ENCODE measurements at regions not wholly inside any gene's neighbourhood (a gene's known extent, or its start where the extent isn't known, plus 50 kb on each side); places are given as distances from the start of the nearest gene placed in this dataset.

DNA sequence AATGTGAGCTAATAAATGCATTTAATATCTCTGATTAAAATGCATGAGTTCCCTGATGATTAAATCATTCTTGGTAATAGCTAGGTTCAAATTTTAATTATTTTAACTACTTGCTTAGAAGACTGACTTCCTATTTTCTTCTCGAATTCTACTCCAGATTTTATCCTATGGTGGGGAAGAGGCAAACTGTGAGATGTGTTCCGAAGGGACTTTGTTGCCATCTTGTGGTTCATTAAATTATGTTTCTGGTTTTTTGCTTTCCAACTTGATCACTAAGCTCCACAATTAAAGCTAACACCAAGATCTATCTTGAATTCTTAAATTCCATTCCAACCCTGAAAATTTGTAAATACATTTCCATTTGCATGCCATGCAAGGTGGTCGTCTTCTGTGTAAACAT is 538.4 kb upstream of the PCDH20 start:
- Histone ChIP-seq H3K27me3 (no peaks in the 10 kb centered on the region), H3K9me3 (ENCODE audit: low read depth) (no peaks in the 10 kb centered on the region), H4K20me1 (ENCODE audit: insufficient read depth, poor library complexity, severe bottlenecking) (no peaks in the 10 kb centered on the region), H3K36me3 (replicated peaks; ENCODE audit: insufficient read depth, low read depth) (no peaks in the 10 kb centered on the region), H3K27ac (no peak overlapping the region), H3K9me2 (replicated peaks; ENCODE audit: insufficient read depth) (no peaks in the 10 kb centered on the region), H3K4me3 (no peak overlapping the region), H3K4me1 (ENCODE audit: insufficient read depth) (no peaks in the 10 kb centered on the region), H2AFZ (no peak overlapping the region), H3K79me2 (no peaks in the 10 kb centered on the region), H3K4me2 (no peak overlapping the region)
- 12% methylated on average over 3 of the region's 3 CpGs for WGBS (ENCODE audit: low lambda C conversion rate, missing lambda C conversion rate)
- DNase-seq (ENCODE audit: low spot score) = peak; percentile 19
- TF ChIP-seq, protein P1, sequence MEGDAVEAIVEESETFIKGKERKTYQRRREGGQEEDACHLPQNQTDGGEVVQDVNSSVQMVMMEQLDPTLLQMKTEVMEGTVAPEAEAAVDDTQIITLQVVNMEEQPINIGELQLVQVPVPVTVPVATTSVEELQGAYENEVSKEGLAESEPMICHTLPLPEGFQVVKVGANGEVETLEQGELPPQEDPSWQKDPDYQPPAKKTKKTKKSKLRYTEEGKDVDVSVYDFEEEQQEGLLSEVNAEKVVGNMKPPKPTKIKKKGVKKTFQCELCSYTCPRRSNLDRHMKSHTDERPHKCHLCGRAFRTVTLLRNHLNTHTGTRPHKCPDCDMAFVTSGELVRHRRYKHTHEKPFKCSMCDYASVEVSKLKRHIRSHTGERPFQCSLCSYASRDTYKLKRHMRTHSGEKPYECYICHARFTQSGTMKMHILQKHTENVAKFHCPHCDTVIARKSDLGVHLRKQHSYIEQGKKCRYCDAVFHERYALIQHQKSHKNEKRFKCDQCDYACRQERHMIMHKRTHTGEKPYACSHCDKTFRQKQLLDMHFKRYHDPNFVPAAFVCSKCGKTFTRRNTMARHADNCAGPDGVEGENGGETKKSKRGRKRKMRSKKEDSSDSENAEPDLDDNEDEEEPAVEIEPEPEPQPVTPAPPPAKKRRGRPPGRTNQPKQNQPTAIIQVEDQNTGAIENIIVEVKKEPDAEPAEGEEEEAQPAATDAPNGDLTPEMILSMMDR (IDR thresholded peaks at IDR 0.05; ENCODE audit: poor library complexity) = peak; percentile 58
- TF ChIP-seq EZH2phosphoT487 (IDR thresholded peaks at IDR 0.05; ENCODE audit: low read depth, severe bottlenecking, unreplicated experiment) = no peak
- no peak for TF ChIP-seq EZH2 (IDR thresholded peaks at IDR 0.05; ENCODE audit: borderline replicate concordance)

DNA sequence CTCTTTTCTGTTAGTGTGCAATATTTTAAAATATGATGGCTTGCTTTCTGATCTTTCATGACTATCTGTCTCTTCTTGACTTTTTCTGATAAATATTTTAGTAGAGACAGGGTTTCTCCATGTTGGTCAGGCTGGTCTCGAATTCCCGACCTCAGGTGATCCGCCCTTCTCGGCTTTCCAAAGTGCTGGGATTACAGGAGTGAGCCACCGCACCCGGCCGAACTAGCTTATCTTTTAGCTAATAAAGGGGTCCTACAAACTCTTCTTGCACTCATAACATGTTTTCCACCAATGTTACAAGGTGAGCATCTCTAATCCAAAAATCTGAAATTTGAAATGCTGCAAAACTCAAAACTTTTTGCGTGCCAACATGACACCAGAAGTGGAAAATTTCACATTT is 535.2 kb upstream of the PCDH20 start:
- Histone ChIP-seq H3K4me1 (ENCODE audit: insufficient read depth) (no peaks in the 10 kb centered on the region), H3K27me3 (no peaks in the 10 kb centered on the region), H3K9me2 (replicated peaks; ENCODE audit: insufficient read depth) (no peaks in the 10 kb centered on the region), H3K4me2 (no peak overlapping the region), H3K27ac (no peak overlapping the region), H3K36me3 (replicated peaks; ENCODE audit: insufficient read depth, low read depth) (no peaks in the 10 kb centered on the region), H3K4me3 (no peak overlapping the region), H3K79me2 (no peaks in the 10 kb centered on the region), H3K9me3 (ENCODE audit: low read depth) (no peaks in the 10 kb centered on the region), H4K20me1 (ENCODE audit: insufficient read depth, poor library complexity, severe bottlenecking) (no peaks in the 10 kb centered on the region), H2AFZ (no peak overlapping the region)
- TF ChIP-seq EZH2phosphoT487 (IDR thresholded peaks at IDR 0.05; ENCODE audit: low read depth, severe bottlenecking, unreplicated experiment) (no peak), EZH2 (IDR thresholded peaks at IDR 0.05; ENCODE audit: borderline replicate concordance) (no peak)
- TF ChIP-seq, protein P1 (IDR thresholded peaks at IDR 0.05; ENCODE audit: poor library complexity) = no peak
- DNase-seq (ENCODE audit: low spot score) = no peak
- 87% methylated on average over 8 of the region's 8 CpGs for WGBS (ENCODE audit: low lambda C conversion rate, missing lambda C conversion rate)

DNA sequence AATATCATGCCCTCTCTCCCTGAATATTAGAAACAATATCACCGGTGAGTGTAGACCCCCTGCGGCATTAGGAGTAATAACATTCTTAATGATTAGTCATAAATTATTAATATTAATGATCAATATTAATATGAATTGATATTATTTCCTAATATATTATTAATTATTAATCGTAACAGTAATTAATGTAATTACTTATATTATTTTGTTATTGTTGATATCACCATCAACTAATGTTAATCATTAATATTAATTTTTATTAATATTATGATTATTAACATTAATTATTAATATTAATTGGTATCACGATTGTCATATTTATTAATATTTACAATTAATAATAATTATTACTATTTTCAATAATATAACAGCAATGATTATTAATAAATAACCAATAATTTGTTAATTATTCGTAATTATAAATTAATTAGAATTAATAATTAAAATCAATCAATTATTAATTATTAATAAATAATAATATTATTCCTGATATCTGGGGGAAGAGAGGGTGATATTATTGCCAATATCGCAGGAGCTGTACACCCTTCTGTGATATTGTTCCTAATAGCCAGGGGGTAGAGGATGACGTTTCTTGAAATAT is 528.8 kb upstream of the PCDH20 start:
- Histone ChIP-seq H3K27me3 (no peaks in the 10 kb centered on the region), H3K9me2 (replicated peaks; ENCODE audit: insufficient read depth) (no peaks in the 10 kb centered on the region), H4K20me1 (ENCODE audit: insufficient read depth, poor library complexity, severe bottlenecking) (no peaks in the 10 kb centered on the region), H3K9me3 (ENCODE audit: low read depth) (no peaks in the 10 kb centered on the region), H3K79me2 (no peaks in the 10 kb centered on the region), H3K4me2 (no peak overlapping the region), H3K27ac (no peak overlapping the region), H3K4me3 (no peak overlapping the region), H3K4me1 (ENCODE audit: insufficient read depth) (no peaks in the 10 kb centered on the region), H3K36me3 (replicated peaks; ENCODE audit: insufficient read depth, low read depth) (no peaks in the 10 kb centered on the region), H2AFZ (no peak overlapping the region)
- WGBS (ENCODE audit: low lambda C conversion rate, missing lambda C conversion rate) = 75% methylated on average over 7 of the region's 7 CpGs
- no peak for DNase-seq (ENCODE audit: low spot score)
- no peak for TF ChIP-seq EZH2phosphoT487 (IDR thresholded peaks at IDR 0.05; ENCODE audit: low read depth, severe bottlenecking, unreplicated experiment)

DNA sequence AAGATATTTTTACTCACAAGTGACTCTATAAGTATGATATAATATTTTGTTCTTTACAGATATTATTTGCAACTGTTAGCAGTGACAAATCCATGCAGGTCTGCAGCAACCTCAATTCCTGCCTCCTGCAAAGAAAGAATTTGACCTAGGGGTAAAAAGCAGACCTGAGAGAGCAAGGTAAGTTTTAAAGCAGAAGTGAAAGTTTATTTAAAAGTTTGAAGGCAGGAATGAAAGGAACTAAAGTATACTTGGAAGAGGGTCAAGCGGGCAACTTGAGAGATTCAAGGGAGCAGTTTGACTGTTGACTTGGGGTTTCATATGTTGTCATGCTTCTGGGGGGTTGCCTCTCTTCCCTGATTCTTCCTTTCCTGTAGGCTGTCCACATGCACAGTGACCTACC is 520.1 kb upstream of the PCDH20 start:
- Histone ChIP-seq H3K36me3 (replicated peaks; ENCODE audit: insufficient read depth, low read depth) (no peaks in the 10 kb centered on the region), H3K4me1 (ENCODE audit: insufficient read depth) (no peaks in the 10 kb centered on the region), H2AFZ (no peak overlapping the region), H3K27ac (no peak overlapping the region), H3K9me2 (replicated peaks; ENCODE audit: insufficient read depth) (no peaks in the 10 kb centered on the region), H3K4me2 (no peak overlapping the region), H4K20me1 (ENCODE audit: insufficient read depth, poor library complexity, severe bottlenecking) (no peaks in the 10 kb centered on the region), H3K9me3 (ENCODE audit: low read depth) (no peaks in the 10 kb centered on the region), H3K79me2 (no peaks in the 10 kb centered on the region), H3K4me3 (no peak overlapping the region), H3K27me3 (no peaks in the 10 kb centered on the region)
- TF ChIP-seq EZH2 (IDR thresholded peaks at IDR 0.05; ENCODE audit: borderline replicate concordance) (no peak), EZH2phosphoT487 (IDR thresholded peaks at IDR 0.05; ENCODE audit: low read depth, severe bottlenecking, unreplicated experiment) (no peak)
- TF ChIP-seq, protein P1 (IDR thresholded peaks at IDR 0.05; ENCODE audit: poor library complexity) = no peak
- WGBS (ENCODE audit: low lambda C conversion rate, missing lambda C conversion rate) = 100% methylated on average over 1 of the region's 1 CpG
- DNase-seq (ENCODE audit: low spot score) = no peak

All from hepatocyte (in vitro differentiated cells).